Esophagus squamous epithelium (tissue), 5 donors: ENCODE measurements at regions not wholly inside any gene's neighbourhood (a gene's known extent, or its start where the extent isn't known, plus 50 kb on each side); places are given as distances from the start of the nearest gene placed in this dataset.

Experiments
- DNase-seq: peaks from one replicate; lab custom pipeline; 2025; lab: John Stamatoyannopoulos, UW
- H3K27ac ChIP-seq, 4 donors: fragments of 200-600 bp; sonication (generic); one replicate each; pipeline ENCODE4 v1.5.1; 2016 to 2019; ENCODE audit warnings: mild to moderate bottlenecking in 1 of 4
- H3K27me3 ChIP-seq, 4 donors: fragments of 200-600 bp; sonication (generic); 1 replicate in 3 of 4; 2 replicates in 1 of 4; pipeline versions ENCODE4 v1.5.1 to v1.6.0; 2017 to 2021; ENCODE audit warnings: antibody characterized with exemption in 1 of 4
- H3K36me3 ChIP-seq, 3 donors: fragments of 200-600 bp; sonication (generic); one replicate each; pipeline ENCODE4 v1.5.1; 2016 to 2019
- H3K4me1 ChIP-seq, 3 donors: fragments of 200-600 bp; sonication (generic); one replicate each; pipeline ENCODE4 v1.5.1; 2017 to 2019
- H3K4me3 ChIP-seq, 4 donors: fragments of 200-600 bp; sonication (generic); 1 replicate in 3 of 4; 2 replicates in 1 of 4; pipeline ENCODE4 v1.5.1; 2016 to 2019; ENCODE audit warnings: mild to moderate bottlenecking in 2 of 4, moderate library complexity in 1 of 4
- H3K9me3 ChIP-seq, 3 donors: fragments of 200-600 bp; sonication (generic); one replicate each; pipeline ENCODE4 v1.5.1; 2016 to 2019
- POLR2A ChIP-seq, 4 donors: fragments of 450-650 bp; IDR thresholded peaks; one replicate each; pipeline ENCODE4 v1.6.1; 2017; ENCODE audit warnings: antibody characterized with exemption in 4 of 4, mild to moderate bottlenecking in 4 of 4, moderate library complexity in 3 of 4
- WGBS, 2 donors: methylation state at CpG; one replicate each; pipeline ENCODE4 v1.1.5; 2018; 5-methylcytosine and 5-hydroxymethylcytosine counted together
- intact Hi-C: fragments of 100-400 bp; cut with DNase I; formaldehyde crosslinking; loops from one replicate; pipeline ENCODE4 v1.15.0; 2022
- TF ChIP-seq, protein P1 (sequence below), 6 experiments: fragments of 450-650 bp in 4 of 6; fragments of 200-600 bp in 2 of 6; sonication (generic) in 2 of 6; IDR thresholded peaks; one replicate each; pipeline ENCODE4 v1.5.1; 2016 to 2019; ENCODE audit warnings: antibody characterized with exemption in 6 of 6, mild to moderate bottlenecking in 4 of 6, moderate library complexity in 4 of 6
- donor health status: DM: yes; HTN: yes; CAD: no.

DNA sequence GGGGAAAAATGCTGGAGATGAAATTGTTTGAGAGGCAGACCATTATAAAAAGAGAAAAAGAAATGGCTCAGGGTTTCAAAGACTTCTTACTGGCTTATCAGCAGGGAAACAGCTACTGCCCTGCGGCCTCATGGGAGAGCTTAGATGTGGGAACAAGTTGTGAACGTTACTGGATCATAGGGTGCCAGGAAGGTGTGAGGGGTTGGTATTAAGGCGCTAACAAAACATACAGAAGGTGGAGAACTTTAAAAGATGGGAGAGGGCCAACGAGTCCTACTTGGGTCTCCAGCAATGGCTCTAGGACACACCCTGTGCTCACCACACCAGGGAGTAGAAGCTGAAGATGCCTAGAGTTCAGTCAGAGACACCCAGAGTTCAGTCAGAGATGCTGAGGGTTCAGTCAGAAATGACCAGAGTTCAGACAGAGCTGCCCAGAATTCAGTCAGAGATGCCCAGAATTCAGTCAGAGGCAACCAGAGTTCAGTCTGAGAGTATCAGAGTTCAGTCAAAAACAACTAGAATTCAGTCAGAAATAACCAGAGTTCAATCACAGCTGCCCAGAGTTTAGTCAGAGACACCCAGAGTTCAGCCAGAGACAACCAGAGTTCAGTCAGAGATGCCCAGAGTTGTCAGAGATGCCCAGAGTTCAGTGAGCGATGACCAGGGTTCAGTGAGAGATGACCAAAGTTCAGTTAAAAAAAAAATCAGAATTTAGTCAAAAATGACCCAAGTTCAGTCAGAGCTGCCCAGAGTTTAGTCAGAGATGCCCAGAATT is 1103.6 kb downstream of the BCL11B start:
- 76 to 86% methylated on average over 5 of the region's 5 CpGs for WGBS, 2 donors
- no peak for TF ChIP-seq POLR2A (IDR thresholded peaks at IDR 0.05)
- TF ChIP-seq, protein P1, sequence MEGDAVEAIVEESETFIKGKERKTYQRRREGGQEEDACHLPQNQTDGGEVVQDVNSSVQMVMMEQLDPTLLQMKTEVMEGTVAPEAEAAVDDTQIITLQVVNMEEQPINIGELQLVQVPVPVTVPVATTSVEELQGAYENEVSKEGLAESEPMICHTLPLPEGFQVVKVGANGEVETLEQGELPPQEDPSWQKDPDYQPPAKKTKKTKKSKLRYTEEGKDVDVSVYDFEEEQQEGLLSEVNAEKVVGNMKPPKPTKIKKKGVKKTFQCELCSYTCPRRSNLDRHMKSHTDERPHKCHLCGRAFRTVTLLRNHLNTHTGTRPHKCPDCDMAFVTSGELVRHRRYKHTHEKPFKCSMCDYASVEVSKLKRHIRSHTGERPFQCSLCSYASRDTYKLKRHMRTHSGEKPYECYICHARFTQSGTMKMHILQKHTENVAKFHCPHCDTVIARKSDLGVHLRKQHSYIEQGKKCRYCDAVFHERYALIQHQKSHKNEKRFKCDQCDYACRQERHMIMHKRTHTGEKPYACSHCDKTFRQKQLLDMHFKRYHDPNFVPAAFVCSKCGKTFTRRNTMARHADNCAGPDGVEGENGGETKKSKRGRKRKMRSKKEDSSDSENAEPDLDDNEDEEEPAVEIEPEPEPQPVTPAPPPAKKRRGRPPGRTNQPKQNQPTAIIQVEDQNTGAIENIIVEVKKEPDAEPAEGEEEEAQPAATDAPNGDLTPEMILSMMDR (IDR thresholded peaks at IDR 0.05): no peak

DNA sequence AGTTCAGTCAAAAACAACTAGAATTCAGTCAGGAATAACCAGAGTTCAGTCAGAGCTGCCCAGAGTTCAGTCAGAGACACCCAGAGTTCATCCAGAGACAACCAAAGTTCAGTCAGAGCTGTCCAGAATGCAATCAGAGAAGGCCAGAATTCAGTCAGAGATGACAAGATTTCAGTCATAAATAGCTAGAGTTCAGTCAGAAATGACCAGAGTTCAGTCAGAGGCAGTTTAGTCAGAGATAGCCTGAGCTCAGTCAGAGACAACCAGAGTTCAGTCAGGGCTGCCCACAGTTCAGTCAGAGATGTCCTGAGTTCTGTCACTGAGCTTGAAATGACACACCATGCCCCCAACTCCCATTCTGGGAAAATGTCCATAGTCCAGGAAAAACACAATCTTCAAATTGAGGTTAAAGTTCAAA is 1102.8 kb downstream of the BCL11B start:
- TF ChIP-seq, protein P1 (IDR thresholded peaks at IDR 0.05): no peak
- no peak for TF ChIP-seq POLR2A (IDR thresholded peaks at IDR 0.05)
- intact Hi-C loops: no loop called here
- no peaks in the 10 kb centered on the region for H3K9me3 ChIP-seq

More for the DNA sequence above, 1103.6 kb downstream of the BCL11B start:
- intact Hi-C loops: no loop called here
- H3K4me1 ChIP-seq: peaks cover 0 to 1% (median 0%) of the 10 kb centered on the region in 3 donors
- no peak for DNase-seq
- no peak overlapping the region for H3K4me3 ChIP-seq
- H3K27me3 ChIP-seq: peaks cover 0 to 3% (median 0%) of the 10 kb centered on the region in 4 donors
- H3K27ac ChIP-seq: no peak overlapping the region
- no peaks in the 10 kb centered on the region for H3K36me3 ChIP-seq
- no peaks in the 10 kb centered on the region for H3K9me3 ChIP-seq

DNA sequence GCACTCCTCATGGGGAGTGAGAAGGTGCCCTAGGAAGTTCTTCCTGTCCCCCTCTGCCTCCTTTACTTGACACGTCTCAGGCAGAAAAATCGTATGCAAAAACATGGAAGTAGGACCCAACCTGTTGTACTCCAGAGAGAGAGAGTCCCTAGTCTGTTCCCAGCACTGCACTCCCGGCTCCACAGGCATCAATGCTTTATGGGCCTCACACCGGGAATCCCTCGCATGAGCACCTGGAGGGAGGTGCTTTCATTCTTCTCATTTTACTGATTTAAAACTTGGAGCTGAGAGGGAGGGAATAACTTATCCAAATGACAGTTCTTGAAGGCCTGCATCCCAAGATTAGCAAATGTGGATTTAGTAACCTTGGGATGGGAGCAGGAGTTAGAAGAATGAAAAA is 1101.4 kb downstream of the BCL11B start:
- H3K9me3 ChIP-seq: no peaks in the 10 kb centered on the region
- H3K27ac ChIP-seq: no peak overlapping the region
- no peak overlapping the region for H3K4me3 ChIP-seq
- peaks cover 0 to 3% (median 0%) of the 10 kb centered on the region in 4 donors for H3K27me3 ChIP-seq
- DNase-seq: no peak
- no peaks in the 10 kb centered on the region for H3K4me1 ChIP-seq
- intact Hi-C loops: no loop called here
- TF ChIP-seq, protein P1 (IDR thresholded peaks at IDR 0.05): no peak
- no peak for TF ChIP-seq POLR2A (IDR thresholded peaks at IDR 0.05)
- H3K36me3 ChIP-seq: no peaks in the 10 kb centered on the region
- WGBS, 2 donors: 71 to 72% methylated on average over 4 to 5 of the region's 5 CpGs

More for the DNA sequence above, 1102.8 kb downstream of the BCL11B start:
- Histone ChIP-seq H3K36me3 (no peaks in the 10 kb centered on the region), H3K27me3 (peaks cover 0 to 3% (median 0%) of the 10 kb centered on the region in 4 donors), H3K4me1 (no peaks in the 10 kb centered on the region), H3K4me3 (no peak overlapping the region), H3K27ac (no peak overlapping the region)
- DNase-seq: no peak

DNA sequence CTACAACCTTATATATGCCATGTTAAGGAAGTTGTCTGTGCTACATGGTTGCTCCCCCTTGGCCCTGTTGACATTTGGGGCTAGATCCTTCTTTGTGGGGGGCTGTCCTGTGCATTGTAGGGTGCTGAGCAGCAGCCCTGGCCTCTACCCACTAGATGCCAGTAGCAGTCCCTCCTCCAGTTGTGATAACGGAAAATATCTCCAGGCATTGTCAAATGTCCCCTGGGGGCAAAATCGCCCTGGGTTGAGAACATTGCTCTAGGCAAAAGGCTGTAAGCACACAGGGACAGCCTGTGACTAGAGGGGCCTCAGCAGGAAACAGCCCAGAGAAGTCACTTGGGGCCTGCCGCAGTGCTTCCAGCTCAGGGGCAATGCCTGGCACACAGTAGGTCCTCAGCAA is 1100.3 kb downstream of the BCL11B start:
- intact Hi-C loops: no loop called here

DNA sequence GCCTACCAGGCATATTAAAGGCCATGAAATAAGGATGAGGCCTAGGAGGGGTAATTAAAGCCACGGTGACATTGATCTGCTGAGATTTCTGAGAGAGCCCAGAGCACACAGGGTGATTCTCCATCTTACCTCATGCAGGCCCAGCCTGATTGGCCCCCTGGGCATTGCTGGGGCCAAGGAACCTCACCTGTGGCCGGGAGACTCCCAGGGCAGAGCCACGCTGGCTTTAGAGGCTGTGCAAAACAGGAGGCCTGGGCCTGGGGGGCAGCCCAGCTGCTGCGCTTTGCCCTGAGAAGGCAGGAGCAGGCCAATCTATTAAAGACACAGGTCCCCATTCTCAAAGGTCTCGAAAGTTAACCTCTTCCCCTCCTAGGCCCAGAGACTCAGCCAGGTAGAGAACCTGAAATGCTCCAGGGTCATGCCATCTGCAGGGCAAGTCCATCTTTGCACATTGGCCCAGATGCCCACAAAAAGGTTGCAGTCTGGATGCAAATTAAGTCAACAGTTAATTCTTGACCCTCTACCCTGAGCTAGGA is 1099.7 kb downstream of the BCL11B start:
- TF ChIP-seq POLR2A (IDR thresholded peaks at IDR 0.05): no peak
- TF ChIP-seq, protein P1 (IDR thresholded peaks at IDR 0.05): no peak
- Histone ChIP-seq H3K27me3 (no peaks in the 10 kb centered on the region), H3K4me1 (no peaks in the 10 kb centered on the region), H3K4me3 (no peak overlapping the region), H3K36me3 (no peaks in the 10 kb centered on the region), H3K9me3 (no peaks in the 10 kb centered on the region), H3K27ac (peak overlapping the region in 2 of 4 donors; percentile 6 to 30)
- intact Hi-C loops: no loop called here
- no peak for DNase-seq
- 71 to 100% methylated on average over 1 to 2 of the region's 5 CpGs for WGBS, 2 donors

More for the DNA sequence above, 1100.3 kb downstream of the BCL11B start:
- Histone ChIP-seq H3K9me3 (no peaks in the 10 kb centered on the region), H3K4me3 (no peak overlapping the region), H3K4me1 (no peaks in the 10 kb centered on the region), H3K27ac (no peak overlapping the region), H3K27me3 (peaks cover 0 to 2% (median 0%) of the 10 kb centered on the region in 4 donors), H3K36me3 (no peaks in the 10 kb centered on the region)
- no peak for TF ChIP-seq POLR2A (IDR thresholded peaks at IDR 0.05)
- TF ChIP-seq, protein P1 (IDR thresholded peaks at IDR 0.05): no peak
- DNase-seq: no peak
- whole genome bisulfite sequencing, 2 donors: no CpG with 5 or more reads among the region's 3 CpGs
